ENCODE measurements at regions not wholly inside any gene's neighbourhood (a gene's known extent, or its start where the extent isn't known, plus 50 kb on each side); places are given as distances from the start of the nearest gene placed in this dataset.

- Histone ChIP-seq H3K9ac (ENCODE audit: extremely low read depth, insufficient read length, low read length) (no peak overlapping the region), H2AK5ac (ENCODE audit: insufficient read length, low read length) (no peak overlapping the region), H3K79me2 (ENCODE audit: insufficient read depth, low read length) (no peaks in the 10 kb centered on the region), H3K27ac (ENCODE audit: insufficient read length, low read depth, low read length) (no peak overlapping the region), H3K56ac (ENCODE audit: insufficient read length, low read depth, low read length) (no peak overlapping the region), H3K9me3 (ENCODE audit: control insufficient read depth, low read depth, low read length) (no peaks in the 10 kb centered on the region), H3K4ac (ENCODE audit: low read depth, low read length) (no peak overlapping the region), H3K18ac (ENCODE audit: insufficient read length, low read depth, low read length) (no peak overlapping the region), H2BK12ac (ENCODE audit: insufficient read length, low read depth, low read length) (no peak overlapping the region), H4K8ac (replicated peaks; ENCODE audit: insufficient read length, low read depth, low read length) (no peak overlapping the region), H3K4me2 (ENCODE audit: insufficient read depth, insufficient read length, low read length) (no peak overlapping the region), H2BK120ac (ENCODE audit: low read depth, low read length, poor library complexity, severe bottlenecking) (no peak overlapping the region), H3K23me2 (ENCODE audit: insufficient read length, low read depth, low read length, poor library complexity, severe bottlenecking) (no peaks in the 10 kb centered on the region), H3T11ph (ENCODE audit: low read length) (no peak overlapping the region), H4K5ac (ENCODE audit: insufficient read length, low read depth, low read length) (no peak overlapping the region), H2BK20ac (ENCODE audit: low read depth, low read length, poor library complexity, severe bottlenecking) (no peak overlapping the region), H3K79me1 (ENCODE audit: insufficient read depth, low read depth, low read length, poor library complexity, severe bottlenecking) (no peaks in the 10 kb centered on the region), H2AFZ (ENCODE audit: low read length) (no peak overlapping the region), H3K4me1 (ENCODE audit: insufficient read depth, low read length) (no peaks in the 10 kb centered on the region), H3K23ac (ENCODE audit: insufficient read length, low read depth, low read length) (no peak overlapping the region), H4K20me1 (ENCODE audit: control insufficient read depth, insufficient read depth, insufficient read length) (no peaks in the 10 kb centered on the region), H4K91ac (ENCODE audit: insufficient read length, low read depth, low read length) (no peak overlapping the region), H2BK15ac (ENCODE audit: low read depth, low read length) (no peak overlapping the region), H3K14ac (ENCODE audit: insufficient read depth, low read length) (no peak overlapping the region), H2BK5ac (ENCODE audit: insufficient read length, low read length) (no peak overlapping the region), H3K27me3 (ENCODE audit: insufficient read depth, low read length) (no peaks in the 10 kb centered on the region)
- Mint-ChIP-seq H3K36me3 (ENCODE audit: insufficient read depth in 1 of 3, low read depth in 3 of 3) (no peaks in the 10 kb centered on the region), H3K4me3 (no peak overlapping the region), H3K27me3 (ENCODE audit: low read depth) (no peaks in the 10 kb centered on the region), H3K9me3 (no peaks in the 10 kb centered on the region; a peak in 1 of 5 replicates), H3K27ac (no peak overlapping the region), H3K4me1 (no peaks in the 10 kb centered on the region)
- no CpG with 5 or more reads among the region's 4 CpGs for WGBS (ENCODE audit: extremely low coverage, insufficient read length, low lambda C conversion rate)
- TF ChIP-seq CTCF (conservative IDR thresholded peaks at IDR 0.05), result peak; percentile 40; the same call in 2 of the 3 replicates
- no peak for DNase-seq
Observed at GRCh38 chr4:31692399-31692940, 972.3 kb downstream of the PCDH7 start.

Data from H9 (cell line).